HL-60 (cell line): ENCODE measurements at regions not wholly inside any gene's neighbourhood (a gene's known extent, or its start where the extent isn't known, plus 50 kb on each side); places are given as distances from the start of the nearest gene placed in this dataset.

Experiments used
- DNase-seq, 2 experiments: peaks; one replicate each; pipeline ENCODE4 v3.0.0-alpha.2; 2010 to 2020; ENCODE audit warnings: low read depth in 1 of 2, low spot score in 1 of 2
- H3K27ac ChIP-seq: fragments of 250-450 bp; sonication (Bioruptor Pico); replicated peaks from 2 replicates; pipeline ENCODE4 v1.5.1; 2020; ENCODE audit warnings: mild to moderate bottlenecking, moderate library complexity
- H3K27me3 ChIP-seq: fragments of 250-450 bp; sonication (Bioruptor Pico); 2 replicates; pipeline ENCODE4 v1.5.1; 2021; ENCODE audit warnings: mild to moderate bottlenecking, moderate library complexity; ENCODE audit not compliant: insufficient read depth, poor library complexity, severe bottlenecking
- H3K4me3 ChIP-seq: replicated peaks from 2 replicates; pipeline ENCODE4 v1.5.1; 2011; ENCODE audit warnings: mild to moderate bottlenecking, control low read depth, low read length; ENCODE audit not compliant: insufficient read depth
- CTCF ChIP-seq: IDR thresholded peaks from one replicate; pipeline ENCODE4 v1.5.1; 2011; ENCODE audit warnings: low read length, control low read depth, inconsistent platforms; ENCODE audit not compliant: insufficient read depth
- GABPA ChIP-seq: IDR thresholded peaks from 2 replicates; pipeline ENCODE4 v1.6.1; 2012; ENCODE audit warnings: low read depth
- POLR2AphosphoS5 ChIP-seq: IDR thresholded peaks from 2 replicates; pipeline ENCODE4 v1.6.1; 2012; ENCODE audit warnings: low read depth
- REST ChIP-seq: IDR thresholded peaks from 2 replicates; pipeline ENCODE4 v1.6.1; 2012; ENCODE audit warnings: low read depth; ENCODE audit not compliant: insufficient replicate concordance
- SPI1 ChIP-seq: IDR thresholded peaks from 2 replicates; pipeline ENCODE4 v1.6.1; 2012; ENCODE audit warnings: low read depth, mild to moderate bottlenecking, borderline replicate concordance

- Histone ChIP-seq H3K27ac (no peak overlapping the region), H3K27me3 (no peaks in the 10 kb centered on the region), H3K4me3 (no peak overlapping the region)
- TF ChIP-seq REST (no peak), POLR2AphosphoS5 (no peak), GABPA (no peak), CTCF (no peak), SPI1 (no peak)
- DNase-seq, result no peak
These were observed 329.7 kb downstream of the CWC27 start for GRCh38 chr5:65098393-65098792.
